GM21529 (cell line): ENCODE measurements at regions not wholly inside any gene's neighbourhood (a gene's known extent, or its start where the extent isn't known, plus 50 kb on each side); places are given as distances from the start of the nearest gene placed in this dataset.

Experiments
- ATAC-seq: cut with Tn5 transposase; IDR thresholded peaks from one replicate; pipeline ENCODE4 v1.9.1; 2021; ENCODE audit not compliant: unreplicated experiment

GRCh38 chr15:87387766-87388165 is 868.8 kb downstream of the NTRK3 start:
- ATAC-seq: no peak

DNA sequence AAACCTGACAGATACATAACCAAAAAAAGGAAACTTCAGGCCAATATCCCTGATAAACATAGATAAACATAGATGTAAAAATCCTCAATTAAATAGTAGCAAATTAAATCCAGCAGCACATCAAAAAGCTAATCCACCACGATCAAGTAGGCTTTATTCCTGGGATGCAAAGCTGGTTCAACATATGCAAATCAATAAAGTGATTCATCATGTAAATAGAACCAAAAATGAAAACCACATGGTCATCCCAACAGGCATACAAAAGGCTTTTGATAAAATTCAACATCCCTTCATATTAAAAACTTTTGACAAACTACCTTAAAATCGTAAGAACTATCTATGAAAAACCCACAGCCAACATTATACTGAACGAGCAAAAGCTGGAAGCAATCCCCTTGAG is 882.2 kb downstream of the NTRK3 start:
- ATAC-seq: no peak

GRCh38 chr15:87369269-87369668 is 887.3 kb downstream of the NTRK3 start:
- no peak for ATAC-seq

DNA sequence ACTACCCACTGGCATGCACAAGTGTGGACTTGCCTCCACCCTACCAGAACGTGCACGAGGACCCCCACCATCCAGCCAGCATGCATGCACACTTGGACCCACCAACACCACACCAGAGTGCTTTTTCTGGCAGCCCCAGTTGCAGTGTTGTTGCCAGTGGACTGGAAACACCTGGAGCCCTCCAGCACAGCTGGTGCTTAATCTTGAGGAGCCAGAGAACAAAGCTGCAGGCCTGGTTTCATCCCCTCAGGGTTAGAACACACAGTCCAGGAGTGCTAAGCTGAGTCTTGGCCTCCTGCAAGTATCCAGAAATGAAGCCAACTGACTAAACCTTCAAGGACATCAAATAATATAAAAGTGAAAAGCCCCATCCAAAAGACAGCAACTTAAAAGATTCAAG is 888.0 kb downstream of the NTRK3 start:
- ATAC-seq: no peak

DNA sequence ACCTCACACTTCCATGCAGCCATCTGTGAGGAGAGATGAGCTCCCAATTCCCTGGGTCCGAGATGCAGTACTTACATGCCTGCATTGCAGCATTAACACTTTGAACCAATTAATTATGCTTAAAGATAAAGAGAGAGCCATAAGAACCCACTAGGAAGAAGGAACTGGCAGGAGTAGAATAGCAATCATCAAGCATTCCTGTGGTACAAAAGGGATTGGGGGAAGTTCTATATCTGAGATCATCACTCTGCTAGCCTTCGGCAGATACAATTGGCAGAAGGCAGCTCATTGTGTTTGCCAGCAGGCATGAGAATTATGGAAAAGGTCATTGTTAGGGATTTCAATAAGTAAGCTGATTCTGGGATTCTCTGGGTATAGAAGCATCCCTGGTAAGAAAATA is 891.4 kb downstream of the NTRK3 start:
- no peak for ATAC-seq

DNA sequence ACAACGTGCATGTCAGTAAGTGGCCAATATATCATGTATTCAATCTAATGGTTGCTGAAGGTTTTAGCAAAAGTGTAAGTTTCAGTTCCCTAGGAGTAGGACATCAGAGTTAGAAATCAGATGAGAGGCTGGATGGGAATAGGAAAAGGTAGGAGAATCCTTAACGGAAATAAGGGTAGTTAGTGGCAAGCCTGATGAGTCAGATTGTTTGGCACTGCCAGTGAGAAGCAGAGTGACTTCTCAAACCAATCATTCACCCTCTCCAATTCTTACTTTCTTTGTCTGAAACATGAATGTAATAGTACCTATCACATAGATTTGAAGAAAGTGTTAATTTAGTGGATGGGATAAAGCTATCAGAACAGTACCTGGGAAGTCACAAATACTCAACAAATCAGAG is 894.0 kb downstream of the NTRK3 start:
- ATAC-seq: no peak

DNA sequence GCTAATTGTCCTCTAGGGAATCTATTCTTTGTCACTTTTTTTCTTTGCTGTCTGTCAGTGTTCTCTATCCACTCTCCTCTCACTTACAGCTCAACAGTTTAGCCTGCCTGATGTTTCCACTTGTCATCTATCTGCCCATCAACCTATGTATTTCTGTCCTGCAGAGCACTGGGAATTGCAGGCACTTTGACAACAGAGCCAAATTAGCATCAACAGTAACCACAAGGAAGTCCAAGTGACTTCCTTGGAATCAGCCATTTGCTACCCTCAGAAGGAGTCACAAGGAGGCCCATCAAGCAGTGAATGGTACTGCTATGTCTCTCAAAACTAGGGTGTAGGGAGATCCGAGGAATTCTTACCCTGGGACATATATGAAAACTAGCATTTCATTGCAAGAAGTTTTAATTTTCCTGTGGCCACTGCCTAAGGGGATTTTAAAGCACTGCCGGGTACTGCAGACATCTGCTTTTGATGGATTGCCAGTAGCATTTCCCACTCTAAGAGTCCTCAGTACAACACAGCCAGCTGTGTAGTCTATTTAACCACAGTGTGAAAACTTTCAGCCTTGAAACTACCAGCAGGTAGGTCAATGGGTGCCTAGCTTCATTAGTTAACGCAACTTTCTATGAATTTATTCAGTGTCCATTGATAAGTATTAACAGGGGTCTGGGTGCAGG is 898.8 kb downstream of the NTRK3 start:
- no peak for ATAC-seq

- ATAC-seq: no peak
Observed at GRCh38 chr15:87355946-87356345, 900.6 kb downstream of the NTRK3 start.

- ATAC-seq: no peak
Observed at GRCh38 chr15:87354661-87355410, 901.7 kb downstream of the NTRK3 start.

GRCh38 chr15:87349181-87349580 is 907.4 kb downstream of the NTRK3 start:
- ATAC-seq: no peak

DNA sequence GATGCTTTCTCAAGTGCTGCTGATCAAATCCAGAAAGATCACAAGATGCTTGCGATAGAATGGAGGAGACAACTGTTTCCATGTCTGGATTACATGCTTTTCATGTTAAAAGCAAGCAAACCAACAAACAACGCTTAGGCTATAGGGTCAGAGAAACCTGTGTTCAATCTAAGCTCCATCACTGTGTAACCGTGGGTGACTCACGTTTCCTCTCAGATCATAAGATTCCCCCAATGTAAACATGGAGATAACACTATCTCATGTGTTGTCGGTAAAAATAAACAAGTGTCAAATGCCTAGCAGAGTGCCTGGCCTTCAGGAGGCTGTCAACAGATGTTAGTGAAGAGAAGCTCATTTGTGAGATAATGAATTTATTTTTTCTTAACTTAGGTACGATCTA is 907.8 kb downstream of the NTRK3 start:
- ATAC-seq: no peak

DNA sequence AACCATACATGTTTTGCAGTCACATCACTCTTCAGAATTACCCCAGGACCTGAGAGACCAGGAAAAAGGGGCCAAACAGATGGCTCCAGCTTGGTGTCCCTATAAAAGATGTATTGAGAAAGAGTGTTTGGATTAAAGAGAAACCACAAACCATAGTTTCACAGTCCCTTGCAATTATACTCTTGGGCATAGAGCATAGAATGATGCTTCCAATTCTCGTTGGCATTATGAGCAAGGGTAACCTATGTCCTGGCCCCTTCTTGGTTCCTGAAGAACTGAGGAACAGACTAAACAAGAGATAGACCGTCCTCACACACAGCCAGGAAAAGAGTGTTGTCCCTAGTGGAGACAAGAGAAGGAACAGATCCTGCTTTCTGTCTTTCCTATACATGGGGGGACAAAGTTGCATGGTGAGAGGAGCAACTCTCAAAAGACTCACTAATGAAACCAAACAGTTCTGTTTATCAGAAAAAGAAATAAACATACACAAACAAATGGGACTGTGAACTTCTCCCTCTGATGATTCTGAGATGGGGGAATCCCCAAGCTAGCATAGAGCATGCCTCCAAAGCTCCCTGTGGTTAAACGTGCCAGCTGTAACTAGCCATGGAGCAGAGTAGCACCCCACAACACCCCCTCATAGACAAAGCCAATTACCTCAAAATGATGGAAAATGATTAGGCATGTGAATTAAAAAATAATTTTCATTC is 908.6 kb downstream of the NTRK3 start:
- no peak for ATAC-seq

DNA sequence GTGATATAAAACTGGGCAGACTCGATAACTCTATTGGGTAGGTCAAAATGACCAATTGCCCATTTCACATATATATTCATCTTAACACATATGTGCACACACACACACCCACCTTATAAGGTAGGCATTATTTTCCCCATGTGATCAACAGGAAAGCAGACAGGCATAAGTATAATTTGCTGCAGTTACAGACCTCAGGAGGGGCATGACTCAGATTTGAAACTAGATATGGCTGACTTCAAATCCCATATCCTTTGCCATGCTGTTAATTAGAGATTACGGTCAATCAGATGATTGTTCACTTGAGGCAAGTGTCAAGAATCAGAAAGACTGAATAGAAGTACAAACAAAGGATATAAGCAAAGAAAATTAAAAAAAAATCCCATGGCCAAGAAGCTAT is 910.6 kb downstream of the NTRK3 start:
- ATAC-seq: no peak

GRCh38 chr15:87343966-87344365 is 912.6 kb downstream of the NTRK3 start:
- no peak for ATAC-seq

- no peak for ATAC-seq
Observed at GRCh38 chr15:87340370-87340769, 916.2 kb downstream of the NTRK3 start.

GRCh38 chr15:87326269-87326668 is 930.3 kb downstream of the NTRK3 start:
- ATAC-seq: no peak

DNA sequence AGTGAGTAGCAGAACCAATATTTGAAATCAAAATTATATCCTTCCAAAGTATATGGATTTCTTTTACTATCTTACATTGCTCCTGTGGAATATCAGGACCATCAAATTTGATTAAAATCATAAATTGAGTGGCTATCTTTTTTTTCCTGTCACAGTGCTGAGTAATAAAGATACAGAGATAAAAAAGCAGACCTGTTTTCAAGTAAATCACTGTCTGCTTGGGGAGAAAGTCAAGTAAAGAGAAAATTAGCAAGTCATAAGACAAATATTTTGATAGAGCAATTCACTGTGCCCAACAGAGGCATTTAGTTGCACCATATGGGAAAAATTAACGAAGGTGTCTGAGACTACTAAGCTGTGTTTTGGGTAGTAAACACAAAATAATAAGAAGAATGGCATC is 933.7 kb downstream of the NTRK3 start:
- ATAC-seq: no peak

DNA sequence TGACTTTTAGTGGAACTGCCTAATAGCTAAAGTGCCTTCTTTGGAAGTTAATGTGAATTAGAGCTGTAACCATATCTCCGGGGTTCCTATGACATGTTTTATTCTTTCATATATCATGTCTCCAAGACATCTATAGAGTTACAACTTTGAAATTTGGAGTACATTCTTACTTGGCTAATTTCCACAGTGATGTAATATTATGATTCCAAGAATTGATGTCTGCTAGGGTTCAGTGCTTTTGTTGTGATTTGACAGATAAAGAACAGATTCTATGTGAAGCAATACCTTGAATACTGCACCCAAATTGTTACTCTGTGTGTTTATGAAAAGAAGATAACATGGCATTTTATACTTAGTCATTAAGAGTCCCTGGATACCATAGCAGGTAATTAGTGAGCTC is 934.3 kb downstream of the NTRK3 start:
- ATAC-seq: no peak

DNA sequence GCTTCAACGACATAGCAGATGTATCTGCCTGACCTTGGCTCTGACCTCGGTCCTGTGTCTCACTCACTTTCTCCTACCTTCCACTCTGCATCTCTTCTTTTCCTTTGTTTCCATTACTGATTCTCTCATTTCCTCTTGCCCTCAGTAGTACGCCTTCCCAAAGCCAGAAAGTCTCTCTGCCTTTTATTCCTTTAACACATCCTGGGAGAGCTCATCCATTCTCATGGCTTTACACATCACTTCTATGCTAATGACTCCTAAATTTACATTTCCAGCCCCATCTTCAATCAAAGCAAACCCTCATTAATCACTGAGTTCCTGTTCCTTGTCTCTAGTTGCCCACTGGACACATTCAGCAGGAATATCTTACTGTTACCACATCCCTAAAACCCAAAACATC is 938.6 kb downstream of the NTRK3 start:
- no peak for ATAC-seq

DNA sequence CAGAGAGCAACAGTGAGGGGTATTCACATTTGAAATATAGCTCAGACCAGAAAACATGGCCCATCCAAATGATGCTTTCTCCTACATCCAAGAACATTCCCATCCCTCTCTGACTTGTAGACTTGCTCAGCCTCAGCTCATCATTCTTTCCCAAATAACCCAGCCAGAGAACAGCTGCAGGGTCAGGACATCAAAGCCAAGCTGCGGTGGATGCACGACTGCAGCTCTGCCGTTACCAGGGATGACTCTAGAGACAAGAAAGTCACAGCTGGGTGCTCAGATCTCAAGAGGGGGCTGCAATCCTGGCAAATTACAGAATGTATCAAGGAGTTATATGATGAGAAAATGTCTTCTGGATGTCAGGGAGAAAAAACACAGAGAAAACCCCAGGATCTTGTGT is 944.3 kb downstream of the NTRK3 start:
- ATAC-seq: no peak

DNA sequence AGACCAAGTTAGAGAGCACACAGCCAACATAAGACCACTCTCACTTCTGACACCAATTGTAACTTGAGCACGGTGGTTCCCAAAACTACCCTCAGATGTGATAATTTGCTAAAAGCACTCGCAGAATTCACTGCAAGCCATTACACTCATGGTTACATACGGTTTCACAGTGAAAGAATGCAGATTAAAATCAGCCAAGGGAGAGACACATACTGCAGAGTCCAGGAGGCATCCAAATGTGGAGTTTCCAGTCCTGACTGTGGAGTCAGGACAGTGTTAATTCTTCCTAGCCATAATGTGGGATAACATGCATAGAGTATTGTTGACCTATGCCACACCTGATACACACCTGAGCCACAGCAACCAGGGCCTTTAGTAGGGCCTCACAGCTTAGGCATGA is 956.4 kb downstream of the NTRK3 start:
- ATAC-seq: no peak

- no peak for ATAC-seq
Observed at GRCh38 chr15:87294854-87295253, 961.7 kb downstream of the NTRK3 start.
